ENCODE measurements at regions not wholly inside any gene's neighbourhood (a gene's known extent, or its start where the extent isn't known, plus 50 kb on each side); places are given as distances from the start of the nearest gene placed in this dataset.
"Not testable (repeated sequence)": the region's sequence is repeated elsewhere in the genome, so short reads cannot be mapped to it uniquely, and the experiment has no call there.

DNA sequence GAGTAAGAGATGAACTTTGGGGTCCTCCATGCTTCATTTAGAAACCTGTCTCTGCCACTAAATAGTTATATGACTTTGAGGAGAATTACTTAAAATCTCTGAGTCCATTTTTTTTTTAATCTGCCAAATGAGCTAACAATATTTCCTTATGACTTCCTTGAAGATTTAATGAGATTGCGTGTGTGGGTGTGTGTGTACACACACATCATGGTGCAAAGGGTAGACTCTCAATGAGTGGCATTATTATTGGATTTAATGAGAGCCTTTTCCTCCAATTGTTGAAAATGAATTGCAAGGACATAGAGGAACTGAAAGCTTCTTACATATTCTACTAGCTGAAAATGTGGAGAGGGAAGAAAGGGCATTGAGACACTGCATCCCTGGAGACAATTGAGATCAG is 573.5 kb upstream of the LUZP2 start:
- TF ChIP-seq, protein P1, sequence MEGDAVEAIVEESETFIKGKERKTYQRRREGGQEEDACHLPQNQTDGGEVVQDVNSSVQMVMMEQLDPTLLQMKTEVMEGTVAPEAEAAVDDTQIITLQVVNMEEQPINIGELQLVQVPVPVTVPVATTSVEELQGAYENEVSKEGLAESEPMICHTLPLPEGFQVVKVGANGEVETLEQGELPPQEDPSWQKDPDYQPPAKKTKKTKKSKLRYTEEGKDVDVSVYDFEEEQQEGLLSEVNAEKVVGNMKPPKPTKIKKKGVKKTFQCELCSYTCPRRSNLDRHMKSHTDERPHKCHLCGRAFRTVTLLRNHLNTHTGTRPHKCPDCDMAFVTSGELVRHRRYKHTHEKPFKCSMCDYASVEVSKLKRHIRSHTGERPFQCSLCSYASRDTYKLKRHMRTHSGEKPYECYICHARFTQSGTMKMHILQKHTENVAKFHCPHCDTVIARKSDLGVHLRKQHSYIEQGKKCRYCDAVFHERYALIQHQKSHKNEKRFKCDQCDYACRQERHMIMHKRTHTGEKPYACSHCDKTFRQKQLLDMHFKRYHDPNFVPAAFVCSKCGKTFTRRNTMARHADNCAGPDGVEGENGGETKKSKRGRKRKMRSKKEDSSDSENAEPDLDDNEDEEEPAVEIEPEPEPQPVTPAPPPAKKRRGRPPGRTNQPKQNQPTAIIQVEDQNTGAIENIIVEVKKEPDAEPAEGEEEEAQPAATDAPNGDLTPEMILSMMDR (IDR thresholded peaks at IDR 0.05; ENCODE audit: insufficient read depth, low read depth, low read length, missing control alignments): no peak
- no peak for DNase-seq (ENCODE audit: low read depth)
- no peak overlapping the region for H3K4me3 ChIP-seq (ENCODE audit: low read depth, low read length)

DNA sequence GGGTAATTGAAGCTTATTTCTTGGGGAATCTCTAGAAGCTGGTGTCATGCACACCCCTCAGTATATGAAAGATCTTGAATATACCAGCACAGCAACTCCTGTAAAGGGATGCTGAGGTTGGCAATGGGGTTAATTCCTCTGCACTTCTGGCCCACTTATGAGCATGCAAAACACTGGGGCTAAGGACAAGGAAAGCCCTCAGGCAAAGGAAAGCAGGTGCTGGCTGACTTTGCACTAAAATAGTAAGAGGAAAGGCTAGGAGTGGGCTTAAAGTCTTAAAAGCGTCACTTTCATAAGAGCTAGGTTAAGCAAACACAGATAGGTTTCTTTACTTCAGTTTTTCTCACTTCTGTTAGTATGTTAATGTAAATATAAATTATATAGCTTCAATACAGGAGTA is 572.6 kb upstream of the LUZP2 start:
- H3K4me3 ChIP-seq (ENCODE audit: low read depth, low read length): no peak overlapping the region
- DNase-seq (ENCODE audit: low read depth): no peak
- TF ChIP-seq, protein P1 (IDR thresholded peaks at IDR 0.05; ENCODE audit: insufficient read depth, low read depth, low read length, missing control alignments): no peak

DNA sequence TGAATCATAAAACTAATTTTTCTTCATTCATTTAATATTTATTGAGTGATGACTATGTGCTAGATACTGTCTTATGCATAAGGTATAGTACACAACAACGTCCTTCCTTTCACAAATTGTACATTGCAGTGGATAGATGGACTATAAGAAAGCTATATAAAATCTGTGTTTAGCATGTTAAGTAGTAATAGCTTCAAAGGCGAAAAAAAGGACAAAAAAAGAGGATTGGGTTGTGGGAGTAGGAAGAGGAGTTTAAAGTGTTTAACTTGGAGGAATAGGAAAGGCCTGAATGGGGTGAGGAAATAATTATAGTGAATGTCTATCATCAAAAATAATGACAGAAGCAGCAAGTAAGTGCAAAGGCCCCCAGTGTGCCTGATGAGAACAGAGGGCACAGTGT is 565.4 kb upstream of the LUZP2 start:
- no peak overlapping the region for H3K4me3 ChIP-seq (ENCODE audit: low read depth, low read length)
- no peak for DNase-seq (ENCODE audit: low read depth)
- TF ChIP-seq, protein P1 (IDR thresholded peaks at IDR 0.05; ENCODE audit: insufficient read depth, low read depth, low read length, missing control alignments): no peak

DNA sequence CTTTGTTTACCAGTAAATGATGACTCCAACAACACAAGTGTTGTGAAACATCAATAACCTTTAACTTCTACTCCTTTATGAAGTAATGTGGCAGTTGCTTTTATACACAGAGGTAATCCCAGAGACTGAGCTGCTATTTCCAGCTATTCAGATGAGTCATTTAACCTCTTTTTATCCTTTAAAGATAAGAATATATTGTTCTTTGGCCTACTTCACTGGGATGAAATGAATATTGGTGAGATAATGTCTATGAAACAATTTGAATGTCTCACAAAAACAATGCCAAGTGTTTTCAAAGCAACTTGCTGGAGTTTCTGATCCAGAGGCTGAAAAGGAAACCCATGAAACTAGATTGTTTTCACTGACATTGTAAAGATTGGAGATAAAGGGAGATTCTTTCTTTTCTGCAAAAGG is 564.4 kb upstream of the LUZP2 start:
- no peak for DNase-seq (ENCODE audit: low read depth)

DNA sequence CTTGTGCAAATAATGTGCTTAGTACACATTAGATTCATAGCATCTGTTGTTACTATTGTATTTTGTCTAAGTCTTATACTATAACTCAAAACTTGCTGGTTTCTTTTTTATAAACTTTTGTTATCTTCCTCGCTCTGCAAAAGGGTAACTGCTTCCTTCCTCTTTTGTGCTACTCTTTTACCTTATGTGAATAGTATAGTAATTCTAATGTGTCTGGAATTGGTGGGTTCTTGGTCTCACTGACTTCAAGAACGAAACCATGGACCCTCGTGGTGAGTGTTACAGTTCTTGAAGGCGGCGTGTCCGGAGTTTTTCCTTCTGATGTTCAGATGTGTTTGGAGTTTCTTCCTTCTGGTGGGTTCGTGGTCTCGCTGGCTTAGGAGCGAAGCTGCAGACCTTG is 563.1 kb upstream of the LUZP2 start:
- DNase-seq (ENCODE audit: low read depth): no peak
- no peak overlapping the region for H3K4me3 ChIP-seq (ENCODE audit: low read depth, low read length)
- TF ChIP-seq, protein P1 (IDR thresholded peaks at IDR 0.05; ENCODE audit: insufficient read depth, low read depth, low read length, missing control alignments): no peak

More for the DNA sequence above, 564.4 kb upstream of the LUZP2 start:
- H3K4me3 ChIP-seq (ENCODE audit: low read depth, low read length): no peak overlapping the region
- TF ChIP-seq, protein P1 (IDR thresholded peaks at IDR 0.05; ENCODE audit: insufficient read depth, low read depth, low read length, missing control alignments): no peak

DNA sequence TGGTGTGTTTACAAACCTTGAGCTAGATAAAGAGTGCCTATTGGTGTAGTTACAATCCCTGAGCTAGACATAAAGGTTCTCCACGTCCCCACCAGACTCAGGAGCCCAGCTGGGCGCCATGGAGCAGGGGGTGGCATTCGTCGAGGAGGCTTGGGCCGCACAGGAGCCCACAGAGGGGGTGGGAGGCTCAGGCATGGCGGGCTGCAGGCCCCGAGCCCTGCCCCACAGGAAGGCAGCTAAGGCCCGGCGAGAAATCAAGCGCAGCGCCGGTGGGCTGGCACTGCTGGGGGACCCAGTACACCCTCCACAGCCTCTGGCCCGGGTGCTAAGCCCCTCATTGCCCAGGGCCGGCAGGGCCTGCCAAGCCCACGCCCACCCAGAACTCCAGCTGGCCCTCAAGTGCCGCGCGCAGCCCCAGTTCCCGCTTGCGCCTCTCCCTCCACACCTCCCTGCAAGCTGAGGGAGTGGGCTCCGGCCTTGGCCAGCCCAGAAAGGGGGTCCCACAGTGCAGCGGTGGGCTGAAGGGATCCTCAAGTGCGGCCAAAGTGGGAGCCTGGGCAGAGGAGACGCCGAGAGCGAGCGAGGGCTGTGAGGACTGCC is 562.1 kb upstream of the LUZP2 start:
- DNase-seq (ENCODE audit: low read depth); H3K4me3 ChIP-seq (ENCODE audit: low read depth, low read length): not testable (repeated sequence)

DNA sequence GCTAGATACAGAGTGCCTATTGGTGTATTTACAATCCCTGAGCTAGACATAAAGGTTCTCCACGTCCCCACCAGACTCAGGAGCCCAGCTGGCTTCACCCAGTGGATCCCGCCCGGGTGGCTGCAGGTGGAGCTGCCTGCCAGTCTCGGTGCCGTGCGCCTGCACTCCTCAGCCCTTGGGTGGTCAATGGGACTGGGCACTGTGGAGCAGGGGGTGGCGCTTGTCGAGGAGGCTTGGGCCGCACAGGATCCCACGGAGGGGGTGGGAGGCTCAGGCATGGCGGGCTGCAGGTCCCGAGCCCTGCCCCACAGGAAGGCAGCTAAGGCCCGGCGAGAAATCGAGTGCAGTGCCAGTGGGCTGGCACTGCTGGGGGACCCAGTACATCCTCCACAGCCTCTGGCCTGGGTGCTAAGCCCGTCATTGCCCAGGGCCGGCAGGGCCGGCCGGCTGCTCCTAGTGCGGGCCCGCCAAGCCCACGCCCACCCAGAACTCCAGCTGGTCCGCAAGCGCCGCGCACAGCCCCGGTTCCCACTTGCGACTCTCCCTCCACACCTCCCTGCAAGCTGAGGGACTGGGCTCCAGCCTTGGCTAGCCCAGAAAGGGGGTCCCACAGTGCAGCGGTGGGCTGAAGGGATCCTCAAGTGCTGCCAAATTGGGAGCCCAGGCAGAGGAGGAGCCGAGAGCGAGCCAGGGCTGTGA is 554.6 kb upstream of the LUZP2 start:
- DNase-seq (ENCODE audit: low read depth); H3K4me3 ChIP-seq (ENCODE audit: low read depth, low read length): not testable (repeated sequence)

DNA sequence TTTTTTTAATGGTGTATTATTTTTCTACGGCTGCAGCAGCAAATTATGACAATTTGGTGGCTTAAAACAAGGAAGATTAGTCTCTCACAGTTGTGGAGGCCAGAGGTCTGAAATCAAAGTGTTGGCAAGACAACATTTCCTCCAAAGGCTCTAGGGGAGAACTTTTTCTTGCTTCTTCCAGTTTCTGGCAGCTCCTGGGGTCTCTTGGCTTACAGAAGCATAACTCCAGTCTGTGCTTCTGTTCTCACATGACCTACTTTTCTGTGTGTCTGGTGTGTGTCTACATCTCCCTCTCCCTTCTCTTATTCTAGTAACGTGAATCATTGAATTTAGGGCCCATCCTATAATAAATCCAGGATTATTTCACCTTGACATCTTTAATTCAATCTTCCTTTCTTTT is 551.9 kb upstream of the LUZP2 start:
- TF ChIP-seq, protein P1 (IDR thresholded peaks at IDR 0.05; ENCODE audit: insufficient read depth, low read depth, low read length, missing control alignments): no peak
- DNase-seq (ENCODE audit: low read depth): no peak
- no peak overlapping the region for H3K4me3 ChIP-seq (ENCODE audit: low read depth, low read length)

All from GM12865 (cell line).